Right lobe of liver (tissue), 4 donors: ENCODE measurements at regions not wholly inside any gene's neighbourhood (a gene's known extent, or its start where the extent isn't known, plus 50 kb on each side); places are given as distances from the start of the nearest gene placed in this dataset.

ENCODE experiments used
- POLR2A ChIP-seq: fragments of 450-650 bp; IDR thresholded peaks from one replicate; pipeline ENCODE4 v1.6.1; 2017; ENCODE audit warnings: antibody characterized with exemption, mild to moderate bottlenecking
- TF ChIP-seq, protein P1 (sequence below), 4 donors: fragments of 200-600 bp in 3 of 4; fragments of 450-650 bp in 1 of 4; IDR thresholded peaks; one replicate each; pipeline versions ENCODE4 v1.5.1 to v1.8.0; 2016 to 2022; ENCODE audit warnings: antibody characterized with exemption in 4 of 4, mild to moderate bottlenecking in 2 of 4
- donor health status: DM: no; HTN: no; CAD: no.
- donor health status: DM: no; HTN: no; CAD: no.
- donor health status: DM: no; HTN: yes; CAD: no.

DNA sequence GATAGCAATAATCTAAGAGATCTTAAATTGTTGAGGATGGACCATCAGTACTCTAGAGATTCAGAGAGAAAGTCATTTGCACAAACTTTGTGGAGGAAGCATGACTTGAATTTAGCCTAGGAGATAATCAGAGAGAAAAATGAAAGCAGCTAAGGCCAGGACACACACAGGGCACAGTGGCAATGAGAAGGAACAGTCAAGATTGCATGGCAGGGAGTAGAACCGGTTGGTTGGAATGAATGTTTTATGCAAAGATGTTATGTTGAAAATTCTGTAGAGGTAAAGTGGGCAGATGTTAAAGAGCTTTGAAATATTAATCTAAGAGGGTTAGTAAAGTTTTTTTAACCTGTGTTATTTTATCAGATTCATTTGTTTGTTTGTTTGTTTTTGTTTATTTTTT is 521.8 kb downstream of the GATA3 start:
- TF ChIP-seq POLR2A: no peak
- TF ChIP-seq, protein P1, sequence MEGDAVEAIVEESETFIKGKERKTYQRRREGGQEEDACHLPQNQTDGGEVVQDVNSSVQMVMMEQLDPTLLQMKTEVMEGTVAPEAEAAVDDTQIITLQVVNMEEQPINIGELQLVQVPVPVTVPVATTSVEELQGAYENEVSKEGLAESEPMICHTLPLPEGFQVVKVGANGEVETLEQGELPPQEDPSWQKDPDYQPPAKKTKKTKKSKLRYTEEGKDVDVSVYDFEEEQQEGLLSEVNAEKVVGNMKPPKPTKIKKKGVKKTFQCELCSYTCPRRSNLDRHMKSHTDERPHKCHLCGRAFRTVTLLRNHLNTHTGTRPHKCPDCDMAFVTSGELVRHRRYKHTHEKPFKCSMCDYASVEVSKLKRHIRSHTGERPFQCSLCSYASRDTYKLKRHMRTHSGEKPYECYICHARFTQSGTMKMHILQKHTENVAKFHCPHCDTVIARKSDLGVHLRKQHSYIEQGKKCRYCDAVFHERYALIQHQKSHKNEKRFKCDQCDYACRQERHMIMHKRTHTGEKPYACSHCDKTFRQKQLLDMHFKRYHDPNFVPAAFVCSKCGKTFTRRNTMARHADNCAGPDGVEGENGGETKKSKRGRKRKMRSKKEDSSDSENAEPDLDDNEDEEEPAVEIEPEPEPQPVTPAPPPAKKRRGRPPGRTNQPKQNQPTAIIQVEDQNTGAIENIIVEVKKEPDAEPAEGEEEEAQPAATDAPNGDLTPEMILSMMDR (IDR thresholded peaks at IDR 0.05): no peak
